Mesothelial cell of epicardium (in vitro differentiated cells): ENCODE measurements at regions not wholly inside any gene's neighbourhood (a gene's known extent, or its start where the extent isn't known, plus 50 kb on each side); places are given as distances from the start of the nearest gene placed in this dataset.

Experiments
- DNase-seq, 2 experiments: peaks; one replicate each; pipeline ENCODE4 v3.0.0; 2021; ENCODE audit warnings: low spot score in 2 of 2; ENCODE audit not compliant: unreplicated experiment in 2 of 2
- H3K27ac Mint-ChIP-seq: 2 replicates; pipeline ENCODE4 v1.8.0; 2021; ENCODE audit warnings: mixed read lengths
- H3K27me3 Mint-ChIP-seq: 2 replicates; pipeline ENCODE4 v1.8.0; 2021; ENCODE audit warnings: low read depth, mixed read lengths
- H3K36me3 Mint-ChIP-seq: 2 replicates; pipeline ENCODE4 v1.8.0; 2021; ENCODE audit warnings: mixed read lengths
- H3K4me1 Mint-ChIP-seq: 2 replicates; pipeline ENCODE4 v1.8.0; 2021; ENCODE audit warnings: mixed read lengths
- H3K4me3 Mint-ChIP-seq: 2 replicates; pipeline ENCODE4 v1.8.0; 2021; ENCODE audit warnings: mild to moderate bottlenecking, moderate library complexity, mixed read lengths
- H3K9me3 Mint-ChIP-seq: 2 replicates; pipeline ENCODE4 v1.8.0; 2021; ENCODE audit warnings: mixed read lengths
- TF ChIP-seq, protein P1 (sequence below): fragments of 200-600 bp; sonication (generic); IDR thresholded peaks from one replicate; pipeline ENCODE4 v1.5.0; 2021; ENCODE audit warnings: antibody characterized with exemption; ENCODE audit not compliant: unreplicated experiment

DNA sequence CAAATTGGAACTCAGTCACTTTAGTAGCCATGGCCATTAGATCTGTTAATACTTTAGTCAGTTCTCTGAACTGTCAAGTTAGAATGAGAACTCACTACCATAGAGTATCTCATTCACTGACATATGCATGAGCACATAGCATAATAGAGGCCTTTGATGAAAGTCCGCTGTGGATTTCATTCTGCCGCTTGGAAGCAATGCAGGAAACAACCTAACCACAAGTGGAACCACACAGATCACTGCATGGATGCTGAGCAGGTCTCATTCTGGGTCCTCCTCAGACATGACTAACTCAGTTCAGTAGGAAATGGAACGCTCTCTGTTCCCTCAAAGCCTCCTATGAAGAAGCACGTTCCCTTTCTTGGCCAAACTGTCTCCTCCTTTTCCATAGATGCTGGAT is 1624.8 kb upstream of the TENM3 start:
- Mint-ChIP-seq H3K4me3 (no peak overlapping the region), H3K27me3 (no peaks in the 10 kb centered on the region), H3K4me1 (no peaks in the 10 kb centered on the region), H3K27ac (no peak overlapping the region), H3K36me3 (no peaks in the 10 kb centered on the region), H3K9me3 (no peaks in the 10 kb centered on the region)
- TF ChIP-seq, protein P1, sequence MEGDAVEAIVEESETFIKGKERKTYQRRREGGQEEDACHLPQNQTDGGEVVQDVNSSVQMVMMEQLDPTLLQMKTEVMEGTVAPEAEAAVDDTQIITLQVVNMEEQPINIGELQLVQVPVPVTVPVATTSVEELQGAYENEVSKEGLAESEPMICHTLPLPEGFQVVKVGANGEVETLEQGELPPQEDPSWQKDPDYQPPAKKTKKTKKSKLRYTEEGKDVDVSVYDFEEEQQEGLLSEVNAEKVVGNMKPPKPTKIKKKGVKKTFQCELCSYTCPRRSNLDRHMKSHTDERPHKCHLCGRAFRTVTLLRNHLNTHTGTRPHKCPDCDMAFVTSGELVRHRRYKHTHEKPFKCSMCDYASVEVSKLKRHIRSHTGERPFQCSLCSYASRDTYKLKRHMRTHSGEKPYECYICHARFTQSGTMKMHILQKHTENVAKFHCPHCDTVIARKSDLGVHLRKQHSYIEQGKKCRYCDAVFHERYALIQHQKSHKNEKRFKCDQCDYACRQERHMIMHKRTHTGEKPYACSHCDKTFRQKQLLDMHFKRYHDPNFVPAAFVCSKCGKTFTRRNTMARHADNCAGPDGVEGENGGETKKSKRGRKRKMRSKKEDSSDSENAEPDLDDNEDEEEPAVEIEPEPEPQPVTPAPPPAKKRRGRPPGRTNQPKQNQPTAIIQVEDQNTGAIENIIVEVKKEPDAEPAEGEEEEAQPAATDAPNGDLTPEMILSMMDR, result no peak
- no peak for DNase-seq

DNA sequence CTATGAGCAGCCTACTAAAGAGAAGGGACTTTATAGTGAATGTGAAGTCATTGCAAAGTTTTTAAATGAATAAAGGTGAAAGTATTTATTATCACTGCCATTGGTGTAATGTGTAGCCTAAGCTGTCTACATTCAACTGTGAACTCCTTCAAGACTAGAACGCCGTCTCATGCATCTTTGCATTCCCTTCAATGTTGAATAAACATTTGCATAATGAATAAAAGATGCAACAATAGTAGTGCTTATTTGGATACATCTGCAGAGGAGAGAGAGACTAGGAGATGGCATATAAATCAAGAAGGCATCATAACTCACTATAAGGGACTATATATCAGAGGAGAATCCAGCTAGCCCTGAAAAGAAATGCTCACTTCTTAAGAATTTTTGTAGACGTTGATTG is 1623.8 kb upstream of the TENM3 start:
- Mint-ChIP-seq H3K9me3 (no peaks in the 10 kb centered on the region), H3K27me3 (no peaks in the 10 kb centered on the region), H3K27ac (no peak overlapping the region), H3K4me1 (no peaks in the 10 kb centered on the region), H3K36me3 (no peaks in the 10 kb centered on the region), H3K4me3 (no peak overlapping the region)
- TF ChIP-seq, protein P1, result no peak
- DNase-seq, result no peak

DNA sequence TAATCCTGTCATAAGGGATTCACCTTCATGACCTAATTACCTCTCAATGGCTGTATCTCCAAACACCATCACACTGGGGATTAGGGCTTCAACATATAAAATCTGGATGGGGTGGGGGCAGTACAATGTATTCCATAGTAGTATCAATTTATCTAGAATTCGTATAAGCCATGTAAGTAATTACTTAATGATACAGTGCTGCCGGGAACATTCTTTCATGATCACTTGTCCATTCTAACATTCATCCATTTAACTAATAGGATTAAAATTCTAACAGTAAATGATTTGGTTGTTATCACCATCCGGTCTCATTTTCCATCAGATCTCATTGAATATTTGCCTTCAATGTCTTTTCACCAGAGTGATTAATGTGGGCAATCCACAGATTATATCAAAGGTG is 1620.9 kb upstream of the TENM3 start:
- no peaks in the 10 kb centered on the region for H3K36me3 Mint-ChIP-seq
- TF ChIP-seq, protein P1, result no peak
- H3K4me3 Mint-ChIP-seq, result no peak overlapping the region
- peaks cover 4% of the 10 kb centered on the region for H3K9me3 Mint-ChIP-seq
- no peak overlapping the region for H3K27ac Mint-ChIP-seq
- no peaks in the 10 kb centered on the region for H3K27me3 Mint-ChIP-seq
- no peaks in the 10 kb centered on the region for H3K4me1 Mint-ChIP-seq
- DNase-seq, result no peak

DNA sequence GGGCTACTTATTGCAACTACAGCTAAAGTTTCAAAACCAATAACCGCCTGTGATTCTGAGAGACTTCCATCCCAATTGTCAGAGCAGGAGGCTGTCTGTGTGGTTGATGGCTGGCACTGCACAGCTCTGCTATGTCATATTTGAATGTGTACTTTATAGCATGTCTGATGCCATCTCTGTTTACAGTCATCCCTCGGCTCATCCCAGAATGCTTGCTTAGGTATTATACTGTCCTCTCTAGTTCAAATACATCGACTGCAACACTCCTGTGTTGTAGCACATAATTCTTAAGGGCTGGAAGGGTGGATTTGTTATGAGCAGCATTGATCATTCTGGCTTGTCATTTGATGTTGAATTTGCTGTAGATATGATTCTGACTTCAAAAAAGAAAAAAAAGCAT is 1617.5 kb upstream of the TENM3 start:
- no peak overlapping the region for H3K4me3 Mint-ChIP-seq
- H3K27ac Mint-ChIP-seq, result no peak overlapping the region
- TF ChIP-seq, protein P1, result no peak
- no peaks in the 10 kb centered on the region for H3K4me1 Mint-ChIP-seq
- DNase-seq, result no peak
- H3K36me3 Mint-ChIP-seq, result no peaks in the 10 kb centered on the region
- no peaks in the 10 kb centered on the region for H3K27me3 Mint-ChIP-seq
- peaks cover 4% of the 10 kb centered on the region for H3K9me3 Mint-ChIP-seq

DNA sequence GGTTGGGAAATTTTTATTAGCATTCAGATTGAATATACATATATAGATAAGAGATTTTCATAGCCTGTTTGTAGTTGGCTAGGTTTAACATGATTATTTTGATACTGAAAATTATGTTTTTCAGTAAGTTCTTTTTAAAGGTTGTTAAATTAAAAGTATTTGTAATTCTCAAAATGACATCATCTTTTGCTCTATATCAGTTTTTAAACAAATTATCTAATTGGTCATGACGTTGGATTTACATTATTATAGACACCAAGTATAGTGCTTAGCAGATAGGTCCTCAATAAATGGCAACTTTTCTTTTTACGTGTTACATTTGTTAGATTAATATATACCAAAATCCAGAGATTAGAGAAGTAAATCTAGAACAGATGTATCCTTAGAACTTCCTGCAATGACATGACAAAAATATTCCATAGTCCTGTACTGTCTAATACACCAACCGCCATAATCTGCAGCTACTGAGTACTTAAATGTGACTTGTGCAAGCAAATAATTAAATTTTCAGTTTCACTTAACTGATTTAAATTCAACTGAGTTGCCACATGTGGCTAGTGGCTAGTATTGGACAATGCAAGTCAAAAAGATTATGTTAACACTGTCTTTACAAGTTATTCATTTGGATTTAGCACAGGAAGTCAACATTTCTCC is 1613.1 kb upstream of the TENM3 start:
- Mint-ChIP-seq H3K9me3 (no peaks in the 10 kb centered on the region), H3K4me1 (peaks cover 13% of the 10 kb centered on the region), H3K36me3 (no peaks in the 10 kb centered on the region), H3K27me3 (no peaks in the 10 kb centered on the region), H3K27ac (no peak overlapping the region), H3K4me3 (no peak overlapping the region)
- DNase-seq, result no peak
- TF ChIP-seq, protein P1, result no peak

DNA sequence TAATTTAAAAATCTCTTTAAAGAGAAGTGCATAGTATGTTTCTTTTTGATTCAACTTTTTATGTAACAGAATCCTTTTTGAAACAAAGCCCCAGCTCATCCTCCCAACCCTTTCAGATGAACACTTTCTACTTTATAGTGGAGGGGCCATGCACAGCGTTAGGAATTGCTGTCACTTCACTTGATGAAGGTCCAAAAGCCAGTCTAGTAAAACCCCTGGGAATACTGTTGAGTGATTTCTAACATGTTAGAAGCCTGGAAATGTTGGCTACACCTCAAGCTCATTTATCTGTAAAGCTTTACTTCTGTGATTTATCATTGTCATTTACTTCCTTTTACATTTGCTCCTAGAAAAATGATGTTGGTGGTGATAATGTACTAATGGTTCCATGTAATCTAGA is 1608.9 kb upstream of the TENM3 start:
- no peak for DNase-seq
- Mint-ChIP-seq H3K4me1 (peaks cover 33% of the 10 kb centered on the region), H3K27me3 (no peaks in the 10 kb centered on the region), H3K9me3 (no peaks in the 10 kb centered on the region), H3K4me3 (no peak overlapping the region), H3K36me3 (no peaks in the 10 kb centered on the region), H3K27ac (no peak overlapping the region)
- TF ChIP-seq, protein P1, result no peak
